ENCODE measurements at regions not wholly inside any gene's neighbourhood (a gene's known extent, or its start where the extent isn't known, plus 50 kb on each side); places are given as distances from the start of the nearest gene placed in this dataset.

DNA sequence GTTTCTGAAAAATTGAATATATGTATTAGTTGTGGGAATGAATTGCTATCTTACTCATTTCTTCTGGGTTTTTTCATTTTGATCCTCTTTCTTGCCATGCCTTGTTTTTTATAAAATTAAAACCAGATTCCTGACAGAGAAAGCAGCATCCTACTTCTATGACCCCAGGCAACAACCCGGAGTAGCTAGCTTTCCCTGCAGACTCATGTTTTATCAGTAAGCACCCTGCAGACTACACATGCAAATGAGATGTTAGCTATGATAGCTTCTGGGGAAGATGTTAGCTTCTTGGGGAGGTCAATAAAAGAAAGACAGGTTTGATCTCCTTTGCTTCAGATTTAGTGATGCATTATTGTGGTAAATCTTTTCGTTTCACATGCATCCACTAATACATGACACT lies 1598.6 kb downstream of the SLITRK5 start:
- TF ChIP-seq POLR2AphosphoS5 (IDR thresholded peaks at IDR 0.05; ENCODE audit: insufficient read depth in 1 of 2, low read depth in 1 of 2) (no peak), POLR2A (IDR thresholded peaks at IDR 0.05) (no peak)
- TF ChIP-seq, protein P1, sequence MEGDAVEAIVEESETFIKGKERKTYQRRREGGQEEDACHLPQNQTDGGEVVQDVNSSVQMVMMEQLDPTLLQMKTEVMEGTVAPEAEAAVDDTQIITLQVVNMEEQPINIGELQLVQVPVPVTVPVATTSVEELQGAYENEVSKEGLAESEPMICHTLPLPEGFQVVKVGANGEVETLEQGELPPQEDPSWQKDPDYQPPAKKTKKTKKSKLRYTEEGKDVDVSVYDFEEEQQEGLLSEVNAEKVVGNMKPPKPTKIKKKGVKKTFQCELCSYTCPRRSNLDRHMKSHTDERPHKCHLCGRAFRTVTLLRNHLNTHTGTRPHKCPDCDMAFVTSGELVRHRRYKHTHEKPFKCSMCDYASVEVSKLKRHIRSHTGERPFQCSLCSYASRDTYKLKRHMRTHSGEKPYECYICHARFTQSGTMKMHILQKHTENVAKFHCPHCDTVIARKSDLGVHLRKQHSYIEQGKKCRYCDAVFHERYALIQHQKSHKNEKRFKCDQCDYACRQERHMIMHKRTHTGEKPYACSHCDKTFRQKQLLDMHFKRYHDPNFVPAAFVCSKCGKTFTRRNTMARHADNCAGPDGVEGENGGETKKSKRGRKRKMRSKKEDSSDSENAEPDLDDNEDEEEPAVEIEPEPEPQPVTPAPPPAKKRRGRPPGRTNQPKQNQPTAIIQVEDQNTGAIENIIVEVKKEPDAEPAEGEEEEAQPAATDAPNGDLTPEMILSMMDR (IDR thresholded peaks at IDR 0.05): no peak

All from vagina (tissue), 2 donors.